GM23338 (cell line): ENCODE measurements at regions not wholly inside any gene's neighbourhood (a gene's known extent, or its start where the extent isn't known, plus 50 kb on each side); places are given as distances from the start of the nearest gene placed in this dataset.

ENCODE experiments used
- ATAC-seq: fragments of 200-7000 bp; cut with Tn5 transposase; 3 replicates; pipeline ENCODE4 v1.9.1; 2020
- DNase-seq: peaks from one replicate; pipeline ENCODE4 v3.0.0-alpha.2; 2015; ENCODE audit warnings: low spot score
- H2AFZ ChIP-seq: fragments of 200-600 bp; sonication (generic); 2 replicates; pipeline ENCODE4 v1.8.0; 2016; ENCODE audit warnings: antibody characterized with exemption, mild to moderate bottlenecking, moderate library complexity
- H3F3A ChIP-seq: fragments of 200-600 bp; sonication (generic); replicated peaks from 2 replicates; pipeline ENCODE4 v1.8.0; 2017; ENCODE audit warnings: antibody characterized with exemption, mixed run types, low read depth
- H3K27ac ChIP-seq: fragments of 200-600 bp; sonication (generic); 2 replicates; pipeline ENCODE4 v1.6.1; 2016; ENCODE audit warnings: low read depth
- H3K27me3 ChIP-seq: fragments of 200-600 bp; sonication (generic); 2 replicates; pipeline ENCODE4 v1.8.0; 2016; ENCODE audit warnings: mild to moderate bottlenecking, mixed run types, moderate library complexity; ENCODE audit not compliant: insufficient read depth
- H3K36me3 ChIP-seq: fragments of 200-600 bp; sonication (generic); 2 replicates; pipeline ENCODE4 v1.8.0; 2016; ENCODE audit warnings: mild to moderate bottlenecking; ENCODE audit not compliant: insufficient read depth
- H3K4me1 ChIP-seq: fragments of 200-600 bp; sonication (generic); 2 replicates; pipeline ENCODE4 v1.8.0; 2016; ENCODE audit warnings: mild to moderate bottlenecking, moderate library complexity; ENCODE audit not compliant: insufficient read depth
- H3K4me2 ChIP-seq: fragments of 200-600 bp; sonication (generic); 2 replicates; pipeline ENCODE4 v1.7.1; 2017; ENCODE audit warnings: mixed run types
- H3K4me3 ChIP-seq: fragments of 200-600 bp; sonication (generic); 2 replicates; pipeline ENCODE4 v1.6.1; 2016; ENCODE audit warnings: mixed run types
- H3K79me2 ChIP-seq: fragments of 200-600 bp; sonication (generic); replicated peaks from 2 replicates; pipeline ENCODE4 v1.8.0; 2017; ENCODE audit warnings: mild to moderate bottlenecking; ENCODE audit not compliant: insufficient read depth
- H3K9me2 ChIP-seq: fragments of 200-600 bp; sonication (generic); 2 replicates; pipeline ENCODE4 v1.8.0; 2017; ENCODE audit not compliant: insufficient read depth
- H4K20me1 ChIP-seq: fragments of 200-600 bp; sonication (generic); replicated peaks from 2 replicates; pipeline ENCODE4 v1.8.0; 2017; ENCODE audit warnings: mild to moderate bottlenecking; ENCODE audit not compliant: insufficient read depth
- H3K27ac Mint-ChIP-seq: 2 replicates; pipeline ENCODE4 v1.8.0; 2020; ENCODE audit warnings: inconsistent platforms, mild to moderate bottlenecking, moderate library complexity, mixed read lengths
- H3K27me3 Mint-ChIP-seq: 3 replicates; pipeline ENCODE4 v1.8.0; 2022; ENCODE audit warnings: low read depth, mild to moderate bottlenecking, moderate library complexity, mixed read lengths, inconsistent platforms; ENCODE audit not compliant: insufficient read depth, poor library complexity
- H3K36me3 Mint-ChIP-seq: 3 replicates; pipeline ENCODE4 v1.8.0; 2021; ENCODE audit warnings: low read depth, mild to moderate bottlenecking, inconsistent platforms, moderate library complexity, mixed read lengths
- H3K4me1 Mint-ChIP-seq: 3 replicates; pipeline ENCODE4 v1.8.0; 2020; ENCODE audit warnings: mild to moderate bottlenecking, inconsistent platforms, mixed read lengths
- H3K4me3 Mint-ChIP-seq: 3 replicates; pipeline ENCODE4 v1.8.0; 2021; ENCODE audit warnings: moderate library complexity, mild to moderate bottlenecking, inconsistent platforms, mixed read lengths
- H3K9me3 Mint-ChIP-seq: 3 replicates; pipeline ENCODE4 v1.8.0; 2020; ENCODE audit warnings: moderate library complexity, mild to moderate bottlenecking, inconsistent platforms, mixed read lengths
- CREB1 ChIP-seq: fragments of 250-450 bp; sonication (Bioruptor Pico); IDR thresholded peaks from 2 replicates; pipeline ENCODE4 v1.5.0; 2020; ENCODE audit warnings: low read depth, mild to moderate bottlenecking, moderate library complexity
- EZH2 ChIP-seq: fragments of 200-600 bp; sonication (generic); IDR thresholded peaks from one replicate; pipeline ENCODE4 v1.8.0; 2017; ENCODE audit warnings: antibody characterized with exemption, mild to moderate bottlenecking, low read depth; ENCODE audit not compliant: unreplicated experiment
- EZH2phosphoT487 ChIP-seq: fragments of 200-600 bp; sonication (generic); IDR thresholded peaks from one replicate; pipeline ENCODE4 v1.8.1; 2018; ENCODE audit warnings: antibody characterized with exemption; ENCODE audit not compliant: unreplicated experiment
- STAT1 ChIP-seq: IDR thresholded peaks from one replicate; pipeline ENCODE4 v1.6.1; 2016; ENCODE audit warnings: antibody characterized with exemption; ENCODE audit not compliant: unreplicated experiment
- ZNF331 ChIP-seq: fragments of 250-450 bp; sonication (Bioruptor Pico); IDR thresholded peaks from 2 replicates; pipeline ENCODE4 v1.5.0; 2020; ENCODE audit warnings: low read depth, mild to moderate bottlenecking, moderate library complexity
- TF ChIP-seq, protein P1 (sequence below), 2 experiments: fragments of 200-600 bp in 1 of 2; sonication (generic) in 1 of 2; conservative IDR thresholded peaks; 2 replicates each; pipeline versions ENCODE4 v1.5.1 to v1.6.1; 2016 to 2017; ENCODE audit warnings: antibody characterized with exemption in 2 of 2, low read depth in 2 of 2, mild to moderate bottlenecking in 2 of 2, moderate library complexity in 1 of 2
- TF ChIP-seq, protein P2 (sequence below): IDR thresholded peaks from one replicate; pipeline ENCODE4 v1.6.1; 2018; ENCODE audit warnings: antibody characterized with exemption; ENCODE audit not compliant: unreplicated experiment
- TF ChIP-seq, protein P3 (sequence below): fragments of 250-450 bp; sonication (Bioruptor Pico); IDR thresholded peaks from 2 replicates; pipeline ENCODE4 v1.5.0; 2020; ENCODE audit warnings: mild to moderate bottlenecking, moderate library complexity

DNA sequence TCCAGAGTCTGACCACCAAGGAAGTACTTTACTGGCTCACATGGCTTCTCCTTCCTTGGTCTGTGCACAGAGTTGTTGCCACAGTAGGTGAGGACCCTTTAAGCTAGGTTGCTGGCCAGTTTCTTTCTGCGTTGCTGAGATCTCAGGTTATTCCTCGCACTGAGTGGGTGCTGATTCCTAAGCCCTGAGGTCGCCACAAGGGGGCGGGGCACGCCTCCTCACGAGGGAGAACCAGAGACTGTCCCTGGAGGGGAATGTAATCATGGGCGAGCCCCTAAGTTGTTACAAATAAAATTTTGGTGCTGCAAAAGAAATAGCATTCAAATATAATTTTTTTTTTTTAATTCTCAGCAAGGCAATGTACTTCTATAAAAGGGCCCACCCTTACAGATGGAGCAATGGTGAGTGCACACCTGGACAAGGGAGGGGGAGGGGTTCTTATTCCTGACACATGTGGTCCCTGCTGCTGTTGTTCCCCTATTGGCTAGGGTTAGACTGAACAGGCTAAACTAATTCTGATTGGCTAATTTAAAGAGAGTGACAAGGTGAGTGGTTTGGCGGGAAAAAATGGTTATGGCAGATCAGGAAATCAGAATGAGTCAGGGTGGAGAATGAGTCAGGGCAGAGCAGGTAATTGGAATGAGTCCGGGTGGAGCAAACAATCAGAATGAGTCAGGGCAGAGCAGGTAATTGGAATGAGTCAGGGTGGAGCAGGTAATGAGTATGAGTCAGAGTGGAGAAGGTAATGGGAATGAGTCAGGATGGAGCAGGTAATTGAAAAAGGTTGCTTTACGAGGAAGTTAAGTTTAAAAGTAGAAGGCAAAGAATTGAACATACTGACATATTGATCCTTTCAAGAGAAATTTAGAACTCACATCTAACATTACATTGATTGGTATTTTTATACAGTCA, 107.5 kb downstream of the VSIG4 start:
- no peak overlapping the region for H3K27ac ChIP-seq
- no peaks in the 10 kb centered on the region for H3K9me2 ChIP-seq
- peak; percentile 8 for DNase-seq
- no peaks in the 10 kb centered on the region for H3K27me3 Mint-ChIP-seq
- no peaks in the 10 kb centered on the region for H3K79me2 ChIP-seq
- H3K4me3 ChIP-seq: no peak overlapping the region
- peaks cover 4% of the 10 kb centered on the region; the same call in 2 of the 3 replicates for H3K36me3 Mint-ChIP-seq
- no peak overlapping the region for H3K4me2 ChIP-seq
- no peaks in the 10 kb centered on the region for H3K4me1 Mint-ChIP-seq
- no peak overlapping the region for H2AFZ ChIP-seq
- ATAC-seq: no peak
- no peaks in the 10 kb centered on the region for H3K36me3 ChIP-seq
- H3K4me1 ChIP-seq: no peaks in the 10 kb centered on the region
- H3K27me3 ChIP-seq: no peaks in the 10 kb centered on the region
- no peaks in the 10 kb centered on the region for H3F3A ChIP-seq
- H4K20me1 ChIP-seq: no peaks in the 10 kb centered on the region
- peaks cover 25% of the 10 kb centered on the region for H3K9me3 Mint-ChIP-seq
- H3K4me3 Mint-ChIP-seq: no peak overlapping the region
- TF ChIP-seq, protein P1, sequence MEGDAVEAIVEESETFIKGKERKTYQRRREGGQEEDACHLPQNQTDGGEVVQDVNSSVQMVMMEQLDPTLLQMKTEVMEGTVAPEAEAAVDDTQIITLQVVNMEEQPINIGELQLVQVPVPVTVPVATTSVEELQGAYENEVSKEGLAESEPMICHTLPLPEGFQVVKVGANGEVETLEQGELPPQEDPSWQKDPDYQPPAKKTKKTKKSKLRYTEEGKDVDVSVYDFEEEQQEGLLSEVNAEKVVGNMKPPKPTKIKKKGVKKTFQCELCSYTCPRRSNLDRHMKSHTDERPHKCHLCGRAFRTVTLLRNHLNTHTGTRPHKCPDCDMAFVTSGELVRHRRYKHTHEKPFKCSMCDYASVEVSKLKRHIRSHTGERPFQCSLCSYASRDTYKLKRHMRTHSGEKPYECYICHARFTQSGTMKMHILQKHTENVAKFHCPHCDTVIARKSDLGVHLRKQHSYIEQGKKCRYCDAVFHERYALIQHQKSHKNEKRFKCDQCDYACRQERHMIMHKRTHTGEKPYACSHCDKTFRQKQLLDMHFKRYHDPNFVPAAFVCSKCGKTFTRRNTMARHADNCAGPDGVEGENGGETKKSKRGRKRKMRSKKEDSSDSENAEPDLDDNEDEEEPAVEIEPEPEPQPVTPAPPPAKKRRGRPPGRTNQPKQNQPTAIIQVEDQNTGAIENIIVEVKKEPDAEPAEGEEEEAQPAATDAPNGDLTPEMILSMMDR (conservative IDR thresholded peaks at IDR 0.05; ENCODE audit: low read depth in 2 of 2): peak; percentile 22 to 34; a peak in 2 of 4 replicates
- TF ChIP-seq, protein P2, sequence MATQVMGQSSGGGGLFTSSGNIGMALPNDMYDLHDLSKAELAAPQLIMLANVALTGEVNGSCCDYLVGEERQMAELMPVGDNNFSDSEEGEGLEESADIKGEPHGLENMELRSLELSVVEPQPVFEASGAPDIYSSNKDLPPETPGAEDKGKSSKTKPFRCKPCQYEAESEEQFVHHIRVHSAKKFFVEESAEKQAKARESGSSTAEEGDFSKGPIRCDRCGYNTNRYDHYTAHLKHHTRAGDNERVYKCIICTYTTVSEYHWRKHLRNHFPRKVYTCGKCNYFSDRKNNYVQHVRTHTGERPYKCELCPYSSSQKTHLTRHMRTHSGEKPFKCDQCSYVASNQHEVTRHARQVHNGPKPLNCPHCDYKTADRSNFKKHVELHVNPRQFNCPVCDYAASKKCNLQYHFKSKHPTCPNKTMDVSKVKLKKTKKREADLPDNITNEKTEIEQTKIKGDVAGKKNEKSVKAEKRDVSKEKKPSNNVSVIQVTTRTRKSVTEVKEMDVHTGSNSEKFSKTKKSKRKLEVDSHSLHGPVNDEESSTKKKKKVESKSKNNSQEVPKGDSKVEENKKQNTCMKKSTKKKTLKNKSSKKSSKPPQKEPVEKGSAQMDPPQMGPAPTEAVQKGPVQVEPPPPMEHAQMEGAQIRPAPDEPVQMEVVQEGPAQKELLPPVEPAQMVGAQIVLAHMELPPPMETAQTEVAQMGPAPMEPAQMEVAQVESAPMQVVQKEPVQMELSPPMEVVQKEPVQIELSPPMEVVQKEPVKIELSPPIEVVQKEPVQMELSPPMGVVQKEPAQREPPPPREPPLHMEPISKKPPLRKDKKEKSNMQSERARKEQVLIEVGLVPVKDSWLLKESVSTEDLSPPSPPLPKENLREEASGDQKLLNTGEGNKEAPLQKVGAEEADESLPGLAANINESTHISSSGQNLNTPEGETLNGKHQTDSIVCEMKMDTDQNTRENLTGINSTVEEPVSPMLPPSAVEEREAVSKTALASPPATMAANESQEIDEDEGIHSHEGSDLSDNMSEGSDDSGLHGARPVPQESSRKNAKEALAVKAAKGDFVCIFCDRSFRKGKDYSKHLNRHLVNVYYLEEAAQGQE: no peak
- TF ChIP-seq STAT1 (no peak), ZNF331 (no peak), EZH2 (no peak)
- no peak overlapping the region for H3K27ac Mint-ChIP-seq

DNA sequence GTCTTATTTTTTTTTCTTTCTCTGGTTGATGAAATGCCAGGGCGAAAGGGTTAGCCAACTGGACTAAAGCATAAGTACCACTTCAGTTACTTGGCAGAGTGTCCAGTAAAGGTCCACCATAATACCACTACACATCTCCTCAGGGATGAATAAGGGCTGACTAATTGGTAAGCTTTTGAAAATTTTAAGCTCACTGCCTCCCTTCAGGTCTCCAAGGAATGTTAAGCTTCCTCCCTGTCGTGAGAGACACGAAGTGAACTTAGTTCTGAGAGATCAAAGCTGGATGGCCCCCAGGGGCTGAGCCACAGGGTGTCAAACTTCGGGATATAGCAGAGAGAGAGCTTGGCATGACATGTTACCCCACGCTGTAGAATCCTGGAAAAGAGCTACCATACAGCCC, 111.4 kb downstream of the VSIG4 start:
- no peak overlapping the region for H2AFZ ChIP-seq
- TF ChIP-seq CREB1 (no peak), EZH2phosphoT487 (no peak)
- TF ChIP-seq, protein P3, sequence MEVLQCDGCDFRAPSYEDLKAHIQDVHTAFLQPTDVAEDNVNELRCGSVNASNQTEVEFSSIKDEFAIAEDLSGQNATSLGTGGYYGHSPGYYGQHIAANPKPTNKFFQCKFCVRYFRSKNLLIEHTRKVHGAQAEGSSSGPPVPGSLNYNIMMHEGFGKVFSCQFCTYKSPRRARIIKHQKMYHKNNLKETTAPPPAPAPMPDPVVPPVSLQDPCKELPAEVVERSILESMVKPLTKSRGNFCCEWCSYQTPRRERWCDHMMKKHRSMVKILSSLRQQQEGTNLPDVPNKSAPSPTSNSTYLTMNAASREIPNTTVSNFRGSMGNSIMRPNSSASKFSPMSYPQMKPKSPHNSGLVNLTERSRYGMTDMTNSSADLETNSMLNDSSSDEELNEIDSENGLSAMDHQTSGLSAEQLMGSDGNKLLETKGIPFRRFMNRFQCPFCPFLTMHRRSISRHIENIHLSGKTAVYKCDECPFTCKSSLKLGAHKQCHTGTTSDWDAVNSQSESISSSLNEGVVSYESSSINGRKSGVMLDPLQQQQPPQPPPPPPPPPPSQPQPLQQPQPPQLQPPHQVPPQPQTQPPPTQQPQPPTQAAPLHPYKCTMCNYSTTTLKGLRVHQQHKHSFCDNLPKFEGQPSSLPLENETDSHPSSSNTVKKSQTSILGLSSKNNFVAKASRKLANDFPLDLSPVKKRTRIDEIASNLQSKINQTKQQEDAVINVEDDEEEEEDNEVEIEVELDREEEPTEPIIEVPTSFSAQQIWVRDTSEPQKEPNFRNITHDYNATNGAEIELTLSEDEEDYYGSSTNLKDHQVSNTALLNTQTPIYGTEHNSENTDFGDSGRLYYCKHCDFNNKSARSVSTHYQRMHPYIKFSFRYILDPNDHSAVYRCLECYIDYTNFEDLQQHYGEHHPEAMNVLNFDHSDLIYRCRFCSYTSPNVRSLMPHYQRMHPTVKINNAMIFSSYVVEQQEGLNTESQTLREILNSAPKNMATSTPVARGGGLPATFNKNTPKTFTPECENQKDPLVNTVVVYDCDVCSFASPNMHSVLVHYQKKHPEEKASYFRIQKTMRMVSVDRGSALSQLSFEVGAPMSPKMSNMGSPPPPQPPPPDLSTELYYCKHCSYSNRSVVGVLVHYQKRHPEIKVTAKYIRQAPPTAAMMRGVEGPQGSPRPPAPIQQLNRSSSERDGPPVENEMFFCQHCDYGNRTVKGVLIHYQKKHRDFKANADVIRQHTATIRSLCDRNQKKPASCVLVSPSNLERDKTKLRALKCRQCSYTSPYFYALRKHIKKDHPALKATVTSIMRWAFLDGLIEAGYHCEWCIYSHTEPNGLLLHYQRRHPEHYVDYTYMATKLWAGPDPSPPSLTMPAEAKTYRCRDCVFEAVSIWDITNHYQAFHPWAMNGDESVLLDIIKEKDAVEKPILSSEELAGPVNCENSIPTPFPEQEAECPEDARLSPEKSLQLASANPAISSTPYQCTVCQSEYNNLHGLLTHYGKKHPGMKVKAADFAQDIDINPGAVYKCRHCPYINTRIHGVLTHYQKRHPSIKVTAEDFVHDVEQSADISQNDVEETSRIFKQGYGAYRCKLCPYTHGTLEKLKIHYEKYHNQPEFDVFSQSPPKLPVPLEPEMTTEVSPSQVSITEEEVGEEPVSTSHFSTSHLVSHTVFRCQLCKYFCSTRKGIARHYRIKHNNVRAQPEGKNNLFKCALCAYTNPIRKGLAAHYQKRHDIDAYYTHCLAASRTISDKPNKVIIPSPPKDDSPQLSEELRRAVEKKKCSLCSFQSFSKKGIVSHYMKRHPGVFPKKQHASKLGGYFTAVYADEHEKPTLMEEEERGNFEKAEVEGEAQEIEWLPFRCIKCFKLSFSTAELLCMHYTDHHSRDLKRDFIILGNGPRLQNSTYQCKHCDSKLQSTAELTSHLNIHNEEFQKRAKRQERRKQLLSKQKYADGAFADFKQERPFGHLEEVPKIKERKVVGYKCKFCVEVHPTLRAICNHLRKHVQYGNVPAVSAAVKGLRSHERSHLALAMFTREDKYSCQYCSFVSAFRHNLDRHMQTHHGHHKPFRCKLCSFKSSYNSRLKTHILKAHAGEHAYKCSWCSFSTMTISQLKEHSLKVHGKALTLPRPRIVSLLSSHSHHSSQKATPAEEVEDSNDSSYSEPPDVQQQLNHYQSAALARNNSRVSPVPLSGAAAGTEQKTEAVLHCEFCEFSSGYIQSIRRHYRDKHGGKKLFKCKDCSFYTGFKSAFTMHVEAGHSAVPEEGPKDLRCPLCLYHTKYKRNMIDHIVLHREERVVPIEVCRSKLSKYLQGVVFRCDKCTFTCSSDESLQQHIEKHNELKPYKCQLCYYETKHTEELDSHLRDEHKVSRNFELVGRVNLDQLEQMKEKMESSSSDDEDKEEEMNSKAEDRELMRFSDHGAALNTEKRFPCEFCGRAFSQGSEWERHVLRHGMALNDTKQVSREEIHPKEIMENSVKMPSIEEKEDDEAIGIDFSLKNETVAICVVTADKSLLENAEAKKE (CRISPR knock-in tag): no peak

More for the DNA sequence above, 111.4 kb downstream of the VSIG4 start:
- H3K36me3 Mint-ChIP-seq: peaks cover 7% of the 10 kb centered on the region; the same call in 2 of the 3 replicates
- no peak overlapping the region for H3K27ac Mint-ChIP-seq
- H3K4me2 ChIP-seq: no peak overlapping the region
- no peak overlapping the region for H3K27ac ChIP-seq
- H4K20me1 ChIP-seq: no peaks in the 10 kb centered on the region
- H3K9me3 Mint-ChIP-seq: peaks cover 21% of the 10 kb centered on the region
- no peak overlapping the region for H3K4me3 Mint-ChIP-seq
- H3K27me3 ChIP-seq: no peaks in the 10 kb centered on the region
- DNase-seq (no peak), ATAC-seq (no peak)
- H3F3A ChIP-seq: no peaks in the 10 kb centered on the region
- H3K36me3 ChIP-seq: no peaks in the 10 kb centered on the region
- H3K79me2 ChIP-seq: no peaks in the 10 kb centered on the region
- no peaks in the 10 kb centered on the region for H3K4me1 ChIP-seq
- H3K9me2 ChIP-seq: no peaks in the 10 kb centered on the region
- no peak overlapping the region for H3K4me3 ChIP-seq
- no peaks in the 10 kb centered on the region for H3K27me3 Mint-ChIP-seq
- no peaks in the 10 kb centered on the region for H3K4me1 Mint-ChIP-seq
